ENCODE measurements at regions not wholly inside any gene's neighbourhood (a gene's known extent, or its start where the extent isn't known, plus 50 kb on each side); places are given as distances from the start of the nearest gene placed in this dataset.

DNA sequence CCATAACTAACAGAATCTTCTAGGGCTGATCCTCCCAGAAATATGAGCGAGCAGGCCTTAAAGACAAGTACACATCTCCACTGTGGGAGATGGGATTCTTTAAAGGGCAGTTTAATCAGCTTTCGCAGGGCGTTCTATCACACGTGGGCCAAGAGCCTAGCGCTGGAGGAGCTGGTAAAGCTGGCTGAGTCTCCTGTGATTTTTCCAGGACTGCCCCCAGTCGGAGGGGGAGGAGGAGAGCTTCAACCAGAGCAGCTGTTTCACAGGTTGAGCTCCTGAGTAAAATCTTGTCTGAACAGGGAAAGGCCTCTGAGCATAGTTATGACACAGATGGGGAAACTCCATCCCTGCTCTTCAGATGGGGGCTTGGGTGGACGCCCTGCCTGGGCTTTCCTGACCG lies 87.0 kb downstream of the ZNF365 start:
- DNase-seq (ENCODE audit: low spot score) = no peak
- H2AFZ ChIP-seq = peak overlapping the region; percentile 47; the same call in 1 of the 2 replicates
- no peaks in the 10 kb centered on the region for H3K79me2 ChIP-seq (replicated peaks; ENCODE audit: insufficient read depth)
- H3K27ac ChIP-seq (ENCODE audit: low read depth) = no peak overlapping the region
- H3K36me3 Mint-ChIP-seq (ENCODE audit: low read depth) = no peaks in the 10 kb centered on the region
- 0 out of 2 replicates have a peak, but pooled peaks cover 5% of the 10 kb centered on the region for H3K9me2 ChIP-seq (ENCODE audit: insufficient read depth)
- H4K20me1 ChIP-seq (replicated peaks; ENCODE audit: insufficient read depth) = no peaks in the 10 kb centered on the region
- no peak overlapping the region for H3K27ac Mint-ChIP-seq
- H3K4me2 ChIP-seq = no peak overlapping the region
- H3K27me3 ChIP-seq (ENCODE audit: insufficient read depth) = no peaks in the 10 kb centered on the region
- no peaks in the 10 kb centered on the region for H3K36me3 ChIP-seq (ENCODE audit: insufficient read depth)
- TF ChIP-seq JUNB (IDR thresholded peaks at IDR 0.05; ENCODE audit: unreplicated experiment) (no peak), POLR2AphosphoS5 (IDR thresholded peaks at IDR 0.05; ENCODE audit: low read depth) (no peak), ZNF331 (CRISPR knock-in tag; IDR thresholded peaks at IDR 0.05; ENCODE audit: low read depth) (no peak), NANOG (IDR thresholded peaks at IDR 0.05; ENCODE audit: borderline replicate concordance) (no peak), EZH2phosphoT487 (IDR thresholded peaks at IDR 0.05; ENCODE audit: unreplicated experiment) (no peak), CREB1 (CRISPR knock-in tag; IDR thresholded peaks at IDR 0.05; ENCODE audit: low read depth) (no peak), EZH2 (IDR thresholded peaks at IDR 0.05; ENCODE audit: low read depth, unreplicated experiment) (no peak), ZNF114 (CRISPR knock-in tag; IDR thresholded peaks at IDR 0.05) (no peak), REST (IDR thresholded peaks at IDR 0.05; ENCODE audit: unreplicated experiment) (no peak), STAT1 (IDR thresholded peaks at IDR 0.05; ENCODE audit: unreplicated experiment) (no peak)
- TF ChIP-seq, protein P1, sequence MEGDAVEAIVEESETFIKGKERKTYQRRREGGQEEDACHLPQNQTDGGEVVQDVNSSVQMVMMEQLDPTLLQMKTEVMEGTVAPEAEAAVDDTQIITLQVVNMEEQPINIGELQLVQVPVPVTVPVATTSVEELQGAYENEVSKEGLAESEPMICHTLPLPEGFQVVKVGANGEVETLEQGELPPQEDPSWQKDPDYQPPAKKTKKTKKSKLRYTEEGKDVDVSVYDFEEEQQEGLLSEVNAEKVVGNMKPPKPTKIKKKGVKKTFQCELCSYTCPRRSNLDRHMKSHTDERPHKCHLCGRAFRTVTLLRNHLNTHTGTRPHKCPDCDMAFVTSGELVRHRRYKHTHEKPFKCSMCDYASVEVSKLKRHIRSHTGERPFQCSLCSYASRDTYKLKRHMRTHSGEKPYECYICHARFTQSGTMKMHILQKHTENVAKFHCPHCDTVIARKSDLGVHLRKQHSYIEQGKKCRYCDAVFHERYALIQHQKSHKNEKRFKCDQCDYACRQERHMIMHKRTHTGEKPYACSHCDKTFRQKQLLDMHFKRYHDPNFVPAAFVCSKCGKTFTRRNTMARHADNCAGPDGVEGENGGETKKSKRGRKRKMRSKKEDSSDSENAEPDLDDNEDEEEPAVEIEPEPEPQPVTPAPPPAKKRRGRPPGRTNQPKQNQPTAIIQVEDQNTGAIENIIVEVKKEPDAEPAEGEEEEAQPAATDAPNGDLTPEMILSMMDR (conservative IDR thresholded peaks at IDR 0.05; ENCODE audit: low read depth in 2 of 2) = no peak
- TF ChIP-seq, protein P2, sequence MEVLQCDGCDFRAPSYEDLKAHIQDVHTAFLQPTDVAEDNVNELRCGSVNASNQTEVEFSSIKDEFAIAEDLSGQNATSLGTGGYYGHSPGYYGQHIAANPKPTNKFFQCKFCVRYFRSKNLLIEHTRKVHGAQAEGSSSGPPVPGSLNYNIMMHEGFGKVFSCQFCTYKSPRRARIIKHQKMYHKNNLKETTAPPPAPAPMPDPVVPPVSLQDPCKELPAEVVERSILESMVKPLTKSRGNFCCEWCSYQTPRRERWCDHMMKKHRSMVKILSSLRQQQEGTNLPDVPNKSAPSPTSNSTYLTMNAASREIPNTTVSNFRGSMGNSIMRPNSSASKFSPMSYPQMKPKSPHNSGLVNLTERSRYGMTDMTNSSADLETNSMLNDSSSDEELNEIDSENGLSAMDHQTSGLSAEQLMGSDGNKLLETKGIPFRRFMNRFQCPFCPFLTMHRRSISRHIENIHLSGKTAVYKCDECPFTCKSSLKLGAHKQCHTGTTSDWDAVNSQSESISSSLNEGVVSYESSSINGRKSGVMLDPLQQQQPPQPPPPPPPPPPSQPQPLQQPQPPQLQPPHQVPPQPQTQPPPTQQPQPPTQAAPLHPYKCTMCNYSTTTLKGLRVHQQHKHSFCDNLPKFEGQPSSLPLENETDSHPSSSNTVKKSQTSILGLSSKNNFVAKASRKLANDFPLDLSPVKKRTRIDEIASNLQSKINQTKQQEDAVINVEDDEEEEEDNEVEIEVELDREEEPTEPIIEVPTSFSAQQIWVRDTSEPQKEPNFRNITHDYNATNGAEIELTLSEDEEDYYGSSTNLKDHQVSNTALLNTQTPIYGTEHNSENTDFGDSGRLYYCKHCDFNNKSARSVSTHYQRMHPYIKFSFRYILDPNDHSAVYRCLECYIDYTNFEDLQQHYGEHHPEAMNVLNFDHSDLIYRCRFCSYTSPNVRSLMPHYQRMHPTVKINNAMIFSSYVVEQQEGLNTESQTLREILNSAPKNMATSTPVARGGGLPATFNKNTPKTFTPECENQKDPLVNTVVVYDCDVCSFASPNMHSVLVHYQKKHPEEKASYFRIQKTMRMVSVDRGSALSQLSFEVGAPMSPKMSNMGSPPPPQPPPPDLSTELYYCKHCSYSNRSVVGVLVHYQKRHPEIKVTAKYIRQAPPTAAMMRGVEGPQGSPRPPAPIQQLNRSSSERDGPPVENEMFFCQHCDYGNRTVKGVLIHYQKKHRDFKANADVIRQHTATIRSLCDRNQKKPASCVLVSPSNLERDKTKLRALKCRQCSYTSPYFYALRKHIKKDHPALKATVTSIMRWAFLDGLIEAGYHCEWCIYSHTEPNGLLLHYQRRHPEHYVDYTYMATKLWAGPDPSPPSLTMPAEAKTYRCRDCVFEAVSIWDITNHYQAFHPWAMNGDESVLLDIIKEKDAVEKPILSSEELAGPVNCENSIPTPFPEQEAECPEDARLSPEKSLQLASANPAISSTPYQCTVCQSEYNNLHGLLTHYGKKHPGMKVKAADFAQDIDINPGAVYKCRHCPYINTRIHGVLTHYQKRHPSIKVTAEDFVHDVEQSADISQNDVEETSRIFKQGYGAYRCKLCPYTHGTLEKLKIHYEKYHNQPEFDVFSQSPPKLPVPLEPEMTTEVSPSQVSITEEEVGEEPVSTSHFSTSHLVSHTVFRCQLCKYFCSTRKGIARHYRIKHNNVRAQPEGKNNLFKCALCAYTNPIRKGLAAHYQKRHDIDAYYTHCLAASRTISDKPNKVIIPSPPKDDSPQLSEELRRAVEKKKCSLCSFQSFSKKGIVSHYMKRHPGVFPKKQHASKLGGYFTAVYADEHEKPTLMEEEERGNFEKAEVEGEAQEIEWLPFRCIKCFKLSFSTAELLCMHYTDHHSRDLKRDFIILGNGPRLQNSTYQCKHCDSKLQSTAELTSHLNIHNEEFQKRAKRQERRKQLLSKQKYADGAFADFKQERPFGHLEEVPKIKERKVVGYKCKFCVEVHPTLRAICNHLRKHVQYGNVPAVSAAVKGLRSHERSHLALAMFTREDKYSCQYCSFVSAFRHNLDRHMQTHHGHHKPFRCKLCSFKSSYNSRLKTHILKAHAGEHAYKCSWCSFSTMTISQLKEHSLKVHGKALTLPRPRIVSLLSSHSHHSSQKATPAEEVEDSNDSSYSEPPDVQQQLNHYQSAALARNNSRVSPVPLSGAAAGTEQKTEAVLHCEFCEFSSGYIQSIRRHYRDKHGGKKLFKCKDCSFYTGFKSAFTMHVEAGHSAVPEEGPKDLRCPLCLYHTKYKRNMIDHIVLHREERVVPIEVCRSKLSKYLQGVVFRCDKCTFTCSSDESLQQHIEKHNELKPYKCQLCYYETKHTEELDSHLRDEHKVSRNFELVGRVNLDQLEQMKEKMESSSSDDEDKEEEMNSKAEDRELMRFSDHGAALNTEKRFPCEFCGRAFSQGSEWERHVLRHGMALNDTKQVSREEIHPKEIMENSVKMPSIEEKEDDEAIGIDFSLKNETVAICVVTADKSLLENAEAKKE (CRISPR knock-in tag; IDR thresholded peaks at IDR 0.05) = no peak
- TF ChIP-seq, protein P3, sequence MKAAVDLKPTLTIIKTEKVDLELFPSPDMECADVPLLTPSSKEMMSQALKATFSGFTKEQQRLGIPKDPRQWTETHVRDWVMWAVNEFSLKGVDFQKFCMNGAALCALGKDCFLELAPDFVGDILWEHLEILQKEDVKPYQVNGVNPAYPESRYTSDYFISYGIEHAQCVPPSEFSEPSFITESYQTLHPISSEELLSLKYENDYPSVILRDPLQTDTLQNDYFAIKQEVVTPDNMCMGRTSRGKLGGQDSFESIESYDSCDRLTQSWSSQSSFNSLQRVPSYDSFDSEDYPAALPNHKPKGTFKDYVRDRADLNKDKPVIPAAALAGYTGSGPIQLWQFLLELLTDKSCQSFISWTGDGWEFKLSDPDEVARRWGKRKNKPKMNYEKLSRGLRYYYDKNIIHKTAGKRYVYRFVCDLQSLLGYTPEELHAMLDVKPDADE (IDR thresholded peaks at IDR 0.05) = no peak
- H3K4me3 ChIP-seq = no peak overlapping the region
- no peaks in the 10 kb centered on the region for H3F3A ChIP-seq (replicated peaks; ENCODE audit: low read depth)
- H3K27me3 Mint-ChIP-seq (ENCODE audit: insufficient read depth, low read depth, poor library complexity) = no peaks in the 10 kb centered on the region
- H3K9me3 Mint-ChIP-seq = peaks cover 20% of the 10 kb centered on the region
- H3K4me1 Mint-ChIP-seq = no peaks in the 10 kb centered on the region; the same call in 2 of the 3 replicates
- ATAC-seq = no peak
- H3K4me3 Mint-ChIP-seq = no peak overlapping the region
- no peaks in the 10 kb centered on the region for H3K4me1 ChIP-seq (ENCODE audit: insufficient read depth)
